ENCODE measurements at regions not wholly inside any gene's neighbourhood (a gene's known extent, or its start where the extent isn't known, plus 50 kb on each side); places are given as distances from the start of the nearest gene placed in this dataset.
"Not testable (repeated sequence)": the region's sequence is repeated elsewhere in the genome, so short reads cannot be mapped to it uniquely, and the experiment has no call there.

DNA sequence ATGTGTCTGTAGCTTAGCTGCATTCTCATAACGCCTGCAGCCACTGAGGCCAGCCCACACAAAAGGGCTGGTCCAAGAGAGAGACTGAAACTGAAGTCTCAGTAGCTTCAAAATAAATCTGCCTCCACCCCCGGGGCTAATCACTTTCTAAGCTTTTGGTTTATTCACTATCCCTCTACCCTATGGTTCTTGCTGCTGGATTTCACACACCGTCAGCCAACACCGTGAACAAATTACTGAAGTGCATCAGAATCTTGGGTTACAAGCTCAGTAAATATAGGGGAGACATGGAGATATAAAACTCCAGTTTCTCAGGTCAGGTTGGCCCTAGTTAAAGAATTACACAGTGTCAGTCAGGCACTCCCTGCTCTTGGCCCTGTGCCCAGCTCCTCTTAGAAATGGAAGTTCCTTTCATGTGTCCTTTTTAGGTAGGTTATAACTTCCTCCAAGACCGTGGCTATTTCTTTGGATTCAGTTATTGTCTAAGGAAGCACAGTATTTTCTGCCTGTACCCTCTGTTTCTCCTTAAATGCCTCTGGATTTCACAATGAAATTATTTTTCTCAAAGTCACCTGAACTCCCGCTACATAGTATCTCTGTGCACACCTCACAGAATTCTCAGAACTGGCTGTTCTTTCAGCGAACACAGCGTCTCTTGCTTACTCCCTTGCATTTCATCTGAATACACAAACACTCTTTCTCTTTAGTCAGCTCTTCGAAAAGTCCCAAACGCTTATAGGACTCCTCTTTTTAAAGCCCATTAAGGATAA is 112.5 kb downstream of the FAM174A start:
- no peak for DNase-seq (ENCODE audit: extremely low spot score, unreplicated experiment)
- peak overlapping the region; percentile 87 for H3K27ac Mint-ChIP-seq
- H3K9me3 Mint-ChIP-seq: no peaks in the 10 kb centered on the region
- TF ChIP-seq, protein P1, sequence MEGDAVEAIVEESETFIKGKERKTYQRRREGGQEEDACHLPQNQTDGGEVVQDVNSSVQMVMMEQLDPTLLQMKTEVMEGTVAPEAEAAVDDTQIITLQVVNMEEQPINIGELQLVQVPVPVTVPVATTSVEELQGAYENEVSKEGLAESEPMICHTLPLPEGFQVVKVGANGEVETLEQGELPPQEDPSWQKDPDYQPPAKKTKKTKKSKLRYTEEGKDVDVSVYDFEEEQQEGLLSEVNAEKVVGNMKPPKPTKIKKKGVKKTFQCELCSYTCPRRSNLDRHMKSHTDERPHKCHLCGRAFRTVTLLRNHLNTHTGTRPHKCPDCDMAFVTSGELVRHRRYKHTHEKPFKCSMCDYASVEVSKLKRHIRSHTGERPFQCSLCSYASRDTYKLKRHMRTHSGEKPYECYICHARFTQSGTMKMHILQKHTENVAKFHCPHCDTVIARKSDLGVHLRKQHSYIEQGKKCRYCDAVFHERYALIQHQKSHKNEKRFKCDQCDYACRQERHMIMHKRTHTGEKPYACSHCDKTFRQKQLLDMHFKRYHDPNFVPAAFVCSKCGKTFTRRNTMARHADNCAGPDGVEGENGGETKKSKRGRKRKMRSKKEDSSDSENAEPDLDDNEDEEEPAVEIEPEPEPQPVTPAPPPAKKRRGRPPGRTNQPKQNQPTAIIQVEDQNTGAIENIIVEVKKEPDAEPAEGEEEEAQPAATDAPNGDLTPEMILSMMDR (conservative IDR thresholded peaks at IDR 0.05): no peak
- H3K4me3 Mint-ChIP-seq: peak overlapping the region; percentile 74
- H3K4me1 Mint-ChIP-seq (ENCODE audit: unreplicated experiment): peaks cover 23% of the 10 kb centered on the region
- H3K27me3 Mint-ChIP-seq: no peaks in the 10 kb centered on the region
- H3K36me3 Mint-ChIP-seq: no peaks in the 10 kb centered on the region

- no peaks in the 10 kb centered on the region for H3K27me3 Mint-ChIP-seq
Observed at GRCh38 chr5:100654895-100655294, 119.7 kb downstream of the FAM174A start.

GRCh38 chr5:100656771-100657170 is 121.6 kb downstream of the FAM174A start:
- not testable (repeated sequence) for DNase-seq (ENCODE audit: extremely low spot score, unreplicated experiment); H3K27ac Mint-ChIP-seq; H3K4me1 Mint-ChIP-seq (ENCODE audit: unreplicated experiment); H3K4me3 Mint-ChIP-seq; H3K36me3 Mint-ChIP-seq; H3K27me3 Mint-ChIP-seq; H3K9me3 Mint-ChIP-seq

More at GRCh38 chr5:100654895-100655294, 119.7 kb downstream of the FAM174A start:
- no peaks in the 10 kb centered on the region for H3K4me1 Mint-ChIP-seq (ENCODE audit: unreplicated experiment)
- H3K9me3 Mint-ChIP-seq: no peaks in the 10 kb centered on the region
- no peak for DNase-seq (ENCODE audit: extremely low spot score, unreplicated experiment)
- TF ChIP-seq, protein P1 (conservative IDR thresholded peaks at IDR 0.05): no peak
- no peak overlapping the region for H3K4me3 Mint-ChIP-seq
- no peaks in the 10 kb centered on the region for H3K36me3 Mint-ChIP-seq
- H3K27ac Mint-ChIP-seq: no peak overlapping the region

GRCh38 chr5:100659080-100659795 is 124.1 kb downstream of the FAM174A start:
- DNase-seq (ENCODE audit: extremely low spot score, unreplicated experiment): no peak
- H3K27me3 Mint-ChIP-seq: no peaks in the 10 kb centered on the region
- TF ChIP-seq, protein P1 (conservative IDR thresholded peaks at IDR 0.05): no peak
- no peak overlapping the region for H3K4me3 Mint-ChIP-seq
- no peak overlapping the region for H3K27ac Mint-ChIP-seq
- H3K4me1 Mint-ChIP-seq (ENCODE audit: unreplicated experiment): no peaks in the 10 kb centered on the region
- H3K36me3 Mint-ChIP-seq: no peaks in the 10 kb centered on the region
- no peaks in the 10 kb centered on the region for H3K9me3 Mint-ChIP-seq

DNA sequence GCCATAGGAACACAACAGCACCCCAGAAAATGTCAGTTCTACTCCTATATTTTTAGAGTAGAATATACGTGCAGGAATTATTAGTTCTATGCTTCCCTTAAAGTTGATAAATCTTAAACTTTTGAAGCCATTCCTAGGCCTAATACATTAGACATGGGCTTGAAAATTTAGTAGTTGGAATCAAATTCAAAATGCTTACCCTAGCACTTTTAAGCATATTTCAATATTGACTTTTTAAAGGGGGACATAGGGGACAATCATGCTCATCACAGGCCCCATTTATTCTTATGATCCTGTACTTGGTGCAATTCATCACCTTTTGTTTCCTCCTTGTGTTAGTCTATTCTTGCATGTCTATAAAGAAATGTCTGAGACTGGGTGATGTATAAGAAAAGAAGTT is 129.0 kb downstream of the FAM174A start:
- no peaks in the 10 kb centered on the region for H3K4me1 Mint-ChIP-seq (ENCODE audit: unreplicated experiment)
- H3K27me3 Mint-ChIP-seq: no peaks in the 10 kb centered on the region
- no peaks in the 10 kb centered on the region for H3K9me3 Mint-ChIP-seq
- no peaks in the 10 kb centered on the region for H3K36me3 Mint-ChIP-seq
- H3K4me3 Mint-ChIP-seq: no peak overlapping the region
- DNase-seq (ENCODE audit: extremely low spot score, unreplicated experiment): no peak
- H3K27ac Mint-ChIP-seq: no peak overlapping the region
- TF ChIP-seq, protein P1 (conservative IDR thresholded peaks at IDR 0.05): no peak

DNA sequence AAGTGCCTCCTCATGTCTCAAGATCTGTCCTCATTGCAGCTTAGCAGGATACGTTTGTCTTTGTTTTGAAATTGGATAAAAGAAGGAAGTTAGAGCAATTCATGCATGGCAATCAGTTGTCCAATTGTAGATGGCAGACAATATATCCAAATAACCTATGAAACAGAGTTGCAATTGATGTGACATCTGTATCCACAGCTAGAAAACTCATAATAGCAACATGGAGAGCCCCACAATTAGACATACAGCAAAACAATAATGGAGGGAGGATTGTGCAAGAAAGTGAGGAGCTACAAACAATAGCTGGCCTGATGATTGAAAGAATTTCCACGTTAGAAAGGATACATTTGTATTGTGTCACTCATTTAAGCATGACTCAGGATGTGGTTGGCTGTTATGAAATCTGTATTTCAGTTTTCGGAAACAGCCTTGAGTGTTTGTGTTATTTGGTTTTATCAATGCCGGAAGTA is 132.0 kb downstream of the FAM174A start:
- Mint-ChIP-seq H3K4me3 (no peak overlapping the region), H3K4me1 (ENCODE audit: unreplicated experiment) (no peaks in the 10 kb centered on the region), H3K36me3 (no peaks in the 10 kb centered on the region), H3K9me3 (no peaks in the 10 kb centered on the region), H3K27ac (no peak overlapping the region), H3K27me3 (no peaks in the 10 kb centered on the region)
- DNase-seq (ENCODE audit: extremely low spot score, unreplicated experiment): no peak
- TF ChIP-seq, protein P1 (conservative IDR thresholded peaks at IDR 0.05): no peak

Data from type B pancreatic cell (in vitro differentiated cells).